ENCODE measurements at regions not wholly inside any gene's neighbourhood (a gene's known extent, or its start where the extent isn't known, plus 50 kb on each side); places are given as distances from the start of the nearest gene placed in this dataset.
A peak's percentile ranks its signal among the peaks of the same experiment; 100 is the strongest.

DNA sequence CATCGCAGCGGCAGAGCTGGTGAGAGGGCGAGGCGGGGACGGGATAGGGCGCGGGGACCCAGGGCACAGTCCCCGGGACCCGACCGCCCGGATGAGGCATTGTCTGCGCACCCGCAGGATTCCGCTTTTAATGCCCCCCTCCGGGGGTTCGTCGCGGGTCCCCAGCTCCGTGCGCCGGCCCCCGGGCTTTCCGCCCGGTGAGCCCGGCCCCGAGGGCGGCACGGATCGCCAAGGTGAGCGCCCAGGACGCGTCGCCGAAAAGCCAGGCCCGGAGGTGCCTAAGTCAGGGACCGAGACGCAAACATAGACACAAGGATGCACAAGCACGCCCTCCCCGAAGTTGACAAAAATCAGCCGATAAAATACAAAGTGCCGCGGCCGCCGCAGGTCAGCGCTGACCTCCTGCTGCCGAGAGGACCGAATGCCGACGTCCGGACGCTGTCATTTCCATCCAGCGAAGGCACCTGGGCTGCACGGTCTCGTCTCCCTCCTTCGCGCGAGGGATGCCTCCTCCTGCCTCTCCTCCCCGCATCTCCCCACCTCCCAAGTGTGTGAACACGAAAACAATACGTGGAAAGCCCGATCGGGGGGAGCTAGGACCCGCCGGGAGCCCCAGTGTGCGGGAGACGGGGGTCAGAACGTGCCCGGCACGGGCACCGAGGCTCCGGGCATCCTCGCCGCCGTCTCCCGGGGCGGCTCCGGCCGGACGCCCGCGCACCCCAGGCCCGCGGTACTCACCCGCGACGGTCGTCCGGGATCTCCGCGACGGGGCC lies 101.1 kb upstream of the SOD1 start:
- in situ Hi-C loops (cut with MboI; ENCODE audit: low sequenced_read_pairs): no loop called here
- Histone ChIP-seq H3K4me1 (peaks cover 3% of the 10 kb centered on the region; the same call in 1 of the 2 replicates), H3K9me3 (no peaks in the 10 kb centered on the region), H3K4me3 (no peak overlapping the region), H3K27me3 (ENCODE audit: low read depth) (no peaks in the 10 kb centered on the region), H3K36me3 (replicated peaks) (no peaks in the 10 kb centered on the region)
- no peak for DNase-seq (ENCODE audit: low spot score in 2 of 2)

DNA sequence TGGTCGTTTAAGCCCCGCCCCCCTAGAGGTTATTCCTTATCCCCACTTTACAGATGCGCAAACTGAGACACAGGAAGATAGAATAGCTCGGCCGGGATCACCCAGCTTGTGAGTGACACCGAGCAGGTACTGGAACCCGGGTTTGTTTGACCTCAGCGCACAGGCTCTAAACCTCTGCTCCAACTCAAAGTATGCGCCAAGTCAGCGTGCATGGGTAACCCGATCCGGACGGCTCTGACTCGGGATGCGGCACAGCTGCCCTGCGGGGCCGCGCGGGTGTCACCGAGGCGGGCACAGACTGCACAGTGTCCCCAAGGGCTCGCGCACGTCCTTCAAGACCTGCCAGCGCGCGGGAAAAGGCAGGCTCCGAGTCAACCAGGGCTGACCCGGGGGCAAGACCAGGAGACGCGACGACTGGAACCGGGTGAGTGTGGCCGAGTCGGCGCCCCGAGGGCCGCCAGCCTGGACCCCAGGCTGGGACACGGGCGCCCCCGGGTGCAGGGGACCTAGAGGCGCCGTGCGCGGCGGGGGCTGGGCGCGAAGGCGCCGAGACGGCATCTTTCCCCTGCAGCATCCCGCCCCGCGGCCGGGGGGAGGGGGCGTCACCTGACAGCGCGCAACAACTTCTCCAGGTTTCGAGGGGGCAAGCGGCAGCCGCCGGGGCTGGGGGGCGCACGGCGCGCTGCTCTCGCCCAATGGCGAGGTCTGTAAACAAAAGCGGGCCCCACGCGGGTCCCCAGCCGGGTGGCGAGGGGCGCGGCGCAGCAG lies 101.9 kb upstream of the SOD1 start:
- Histone ChIP-seq H3K4me3 (no peak overlapping the region), H3K36me3 (replicated peaks) (no peaks in the 10 kb centered on the region), H3K9me3 (no peaks in the 10 kb centered on the region), H3K4me1 (peaks cover 3% of the 10 kb centered on the region; the same call in 1 of the 2 replicates), H3K27me3 (ENCODE audit: low read depth) (no peaks in the 10 kb centered on the region)
- in situ Hi-C loops (cut with MboI; ENCODE audit: low sequenced_read_pairs): no loop called here
- no peak for DNase-seq (ENCODE audit: low spot score in 2 of 2)

DNA sequence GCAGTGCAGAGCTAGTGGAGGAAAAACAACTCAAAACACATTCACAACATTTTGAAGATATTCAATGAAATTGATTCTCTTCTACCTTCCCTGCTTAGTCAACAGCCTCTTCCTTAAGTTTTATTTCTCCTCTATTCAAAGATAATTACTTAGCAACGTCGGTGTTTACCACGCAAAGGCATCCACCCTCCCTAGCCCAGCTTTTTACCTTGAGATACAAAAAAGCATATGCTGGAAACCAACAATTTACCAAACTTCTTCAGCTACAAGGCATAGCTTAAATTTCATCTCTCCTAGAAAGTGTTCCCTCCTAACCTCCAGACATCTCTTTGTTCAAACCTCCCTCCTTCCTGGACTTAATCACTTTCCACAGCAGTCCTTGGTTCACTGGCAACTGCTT lies 102.8 kb upstream of the SOD1 start:
- H3K27me3 ChIP-seq (ENCODE audit: low read depth): no peaks in the 10 kb centered on the region
- H3K36me3 ChIP-seq (replicated peaks): no peaks in the 10 kb centered on the region
- peaks cover 3% of the 10 kb centered on the region; the same call in 1 of the 2 replicates for H3K4me1 ChIP-seq
- in situ Hi-C loops (cut with MboI; ENCODE audit: low sequenced_read_pairs): no loop called here
- no peak overlapping the region for H3K4me3 ChIP-seq
- no peak for DNase-seq (ENCODE audit: low spot score in 2 of 2)
- H3K9me3 ChIP-seq: no peaks in the 10 kb centered on the region

DNA sequence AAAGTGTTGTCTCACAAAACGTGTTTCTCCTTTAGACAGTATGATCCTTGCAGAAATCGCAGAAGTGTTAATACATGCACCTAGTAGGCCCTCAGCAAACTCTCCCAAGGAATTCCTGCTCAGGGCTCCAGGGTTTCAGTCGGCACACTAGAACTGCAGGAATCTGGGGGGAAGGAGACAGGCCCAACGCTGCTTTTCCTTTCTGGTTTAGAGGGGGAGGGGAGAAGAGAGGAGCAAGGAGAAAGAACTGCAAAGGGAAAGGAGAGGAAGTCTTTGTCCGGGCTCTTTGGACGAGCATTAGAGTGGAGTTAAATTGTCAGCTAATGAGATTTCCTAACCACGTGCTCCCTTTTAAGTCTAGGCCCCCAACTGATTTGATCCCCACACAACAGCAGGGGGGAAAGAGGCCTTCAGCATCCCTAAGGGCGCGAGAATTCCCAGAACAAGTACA lies 103.7 kb upstream of the SOD1 start:
- no peak overlapping the region for H3K4me3 ChIP-seq
- no peaks in the 10 kb centered on the region for H3K27me3 ChIP-seq (ENCODE audit: low read depth)
- H3K36me3 ChIP-seq (replicated peaks): no peaks in the 10 kb centered on the region
- in situ Hi-C loops (cut with MboI; ENCODE audit: low sequenced_read_pairs): no loop called here
- H3K9me3 ChIP-seq: no peaks in the 10 kb centered on the region
- peaks cover 3% of the 10 kb centered on the region; the same call in 1 of the 2 replicates for H3K4me1 ChIP-seq
- no peak for DNase-seq (ENCODE audit: low spot score in 2 of 2)

DNA sequence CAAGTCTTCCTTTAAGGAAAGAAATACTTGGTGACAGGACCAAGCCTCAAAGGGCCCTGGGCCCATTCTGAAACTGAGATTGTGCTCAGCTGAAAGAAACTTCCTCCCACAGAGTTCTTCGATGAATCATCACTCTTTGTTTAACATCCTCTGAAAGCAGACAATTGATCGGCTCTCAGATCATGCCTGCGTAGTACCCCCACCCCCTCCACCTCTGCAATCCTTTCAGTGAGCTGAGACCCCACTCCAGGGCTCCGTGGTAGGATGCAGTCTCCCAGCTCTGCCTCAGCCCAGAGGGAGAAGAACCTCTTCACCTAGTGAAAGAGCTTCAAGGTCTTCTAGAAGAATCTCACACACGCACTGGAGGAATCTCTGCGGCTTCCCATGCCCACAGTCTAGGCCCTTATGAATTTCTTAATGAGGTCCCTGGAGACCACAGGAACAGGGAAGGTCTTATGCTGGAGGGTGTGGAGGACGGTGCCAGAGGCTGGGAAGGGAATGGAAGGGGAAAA lies 104.9 kb upstream of the SOD1 start:
- Histone ChIP-seq H3K27me3 (ENCODE audit: low read depth) (no peaks in the 10 kb centered on the region), H3K9me3 (no peaks in the 10 kb centered on the region), H3K36me3 (replicated peaks) (no peaks in the 10 kb centered on the region), H3K4me1 (peaks cover 3% of the 10 kb centered on the region; the same call in 1 of the 2 replicates), H3K4me3 (no peak overlapping the region)
- peak; percentile 24 to 43 for DNase-seq (ENCODE audit: low spot score in 2 of 2)
- in situ Hi-C loops (cut with MboI; ENCODE audit: low sequenced_read_pairs): no loop called here

DNA sequence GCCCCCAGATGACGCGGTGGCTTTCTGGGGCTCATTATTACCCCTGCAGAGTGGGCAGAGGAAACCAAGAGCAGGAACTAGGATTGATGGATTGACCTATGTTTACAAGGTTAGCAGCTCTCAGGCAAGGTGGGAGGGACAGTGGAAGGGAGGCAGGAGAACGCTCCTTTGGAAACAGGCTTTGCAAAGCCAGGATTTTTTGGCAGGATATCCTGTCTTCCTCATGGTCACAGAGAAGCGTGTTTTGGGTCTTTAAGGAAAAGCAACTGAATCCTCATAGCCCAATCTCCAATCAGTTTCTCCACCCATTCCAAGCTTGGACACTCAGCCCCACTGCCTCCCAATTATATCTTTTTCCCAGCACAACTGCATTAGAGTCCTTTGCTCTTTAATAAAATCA lies 105.6 kb upstream of the SOD1 start:
- in situ Hi-C loops (cut with MboI; ENCODE audit: low sequenced_read_pairs): no loop called here
- Histone ChIP-seq H3K36me3 (replicated peaks) (no peaks in the 10 kb centered on the region), H3K4me3 (no peak overlapping the region), H3K27me3 (ENCODE audit: low read depth) (no peaks in the 10 kb centered on the region), H3K4me1 (peaks cover 3% of the 10 kb centered on the region; the same call in 1 of the 2 replicates), H3K9me3 (no peaks in the 10 kb centered on the region)
- no peak for DNase-seq (ENCODE audit: low spot score in 2 of 2)

DNA sequence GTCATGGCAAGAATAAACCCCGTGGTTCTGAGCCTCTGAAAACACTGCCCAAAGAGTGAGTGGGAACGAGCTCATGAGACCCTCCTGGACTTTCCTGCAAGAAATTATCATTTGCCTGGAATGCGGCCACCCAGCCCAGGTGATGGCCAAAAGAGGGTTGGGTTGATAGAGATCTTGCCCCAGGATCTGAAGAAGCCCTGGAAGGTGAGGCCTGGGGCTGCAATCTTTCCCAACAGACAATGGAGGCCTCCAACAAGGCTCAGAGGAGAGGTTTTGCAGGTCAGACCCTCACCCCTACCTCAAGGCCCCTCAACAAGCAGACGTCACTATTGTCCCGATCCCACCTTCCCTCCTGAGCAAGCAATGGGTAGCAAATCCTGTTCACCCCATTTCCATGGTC lies 106.0 kb upstream of the SOD1 start:
- in situ Hi-C loops (cut with MboI; ENCODE audit: low sequenced_read_pairs): no loop called here
- no peak for DNase-seq (ENCODE audit: low spot score in 2 of 2)
- Histone ChIP-seq H3K36me3 (replicated peaks) (no peaks in the 10 kb centered on the region), H3K27me3 (ENCODE audit: low read depth) (no peaks in the 10 kb centered on the region), H3K9me3 (no peaks in the 10 kb centered on the region), H3K4me3 (no peak overlapping the region), H3K4me1 (peaks cover 3% of the 10 kb centered on the region; the same call in 1 of the 2 replicates)

DNA sequence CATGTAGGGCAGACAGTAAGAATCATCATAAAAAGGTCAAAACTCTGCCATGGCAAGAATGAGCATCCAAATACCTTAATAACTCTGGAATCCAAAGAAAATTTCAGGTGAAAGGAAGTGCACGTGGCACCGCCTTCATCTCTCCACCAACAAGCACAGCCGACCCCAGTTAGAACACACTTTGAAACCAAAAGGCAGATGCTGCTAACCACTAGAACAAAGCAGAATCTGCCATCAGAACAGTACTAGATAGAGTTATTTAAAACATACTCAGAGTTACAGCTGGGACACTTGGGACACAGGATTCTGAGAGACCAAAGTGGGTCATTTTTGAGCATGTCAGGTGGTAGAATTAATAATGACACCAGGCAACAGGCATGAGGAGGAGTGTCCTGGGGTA lies 106.7 kb upstream of the SOD1 start:
- Histone ChIP-seq H3K9me3 (no peaks in the 10 kb centered on the region), H3K36me3 (replicated peaks) (no peaks in the 10 kb centered on the region), H3K4me3 (no peak overlapping the region), H3K4me1 (peaks cover 3% of the 10 kb centered on the region; the same call in 1 of the 2 replicates), H3K27me3 (ENCODE audit: low read depth) (no peaks in the 10 kb centered on the region)
- no peak for DNase-seq (ENCODE audit: low spot score in 2 of 2)
- in situ Hi-C loops (cut with MboI; ENCODE audit: low sequenced_read_pairs): no loop called here

DNA sequence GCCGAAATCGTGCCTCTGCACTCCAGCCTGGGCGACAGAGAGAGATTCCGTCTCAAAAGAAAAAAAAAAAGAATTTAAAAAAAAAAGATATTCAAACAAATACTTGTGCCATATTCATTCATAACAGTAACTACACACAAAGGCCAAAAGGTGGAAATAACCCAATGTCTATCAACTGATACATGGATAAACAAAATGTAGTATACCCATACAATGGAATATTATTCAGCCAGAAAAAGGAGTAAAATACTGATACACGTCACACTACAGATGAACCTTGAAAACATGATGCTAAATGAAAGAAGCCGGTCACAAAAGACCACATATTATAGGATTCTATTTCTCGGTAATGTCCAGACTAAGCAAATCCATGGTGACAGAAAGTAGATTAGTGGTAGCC lies 109.4 kb upstream of the SOD1 start:
- H3K36me3 ChIP-seq (replicated peaks): no peaks in the 10 kb centered on the region
- peaks cover 8% of the 10 kb centered on the region; the same call in 1 of the 2 replicates for H3K4me1 ChIP-seq
- H3K9me3 ChIP-seq: no peaks in the 10 kb centered on the region
- no peak overlapping the region for H3K4me3 ChIP-seq
- in situ Hi-C loops (cut with MboI; ENCODE audit: low sequenced_read_pairs): no loop called here
- no peak for DNase-seq (ENCODE audit: low spot score in 2 of 2)
- H3K27me3 ChIP-seq (ENCODE audit: low read depth): no peaks in the 10 kb centered on the region

DNA sequence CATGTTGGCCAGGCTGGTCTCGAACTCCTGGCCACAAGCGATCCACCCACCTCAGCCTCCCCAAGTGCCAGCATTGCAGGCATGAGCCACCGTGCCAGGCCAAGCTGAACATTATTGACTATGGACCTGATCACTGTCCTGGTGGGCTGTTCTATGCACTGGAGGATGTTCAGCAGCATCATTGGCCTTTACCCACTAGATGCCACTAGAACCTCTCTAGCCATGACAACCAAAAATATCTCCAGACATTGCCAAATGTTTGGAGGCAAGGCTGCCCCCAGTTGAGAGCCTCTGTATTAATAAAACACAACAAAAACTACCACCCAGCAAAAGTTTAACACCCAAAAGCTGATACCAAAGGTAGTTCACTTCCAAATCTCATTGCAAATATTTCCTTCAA lies 110.8 kb upstream of the SOD1 start:
- in situ Hi-C loops (cut with MboI; ENCODE audit: low sequenced_read_pairs): no loop called here
- no peaks in the 10 kb centered on the region for H3K36me3 ChIP-seq (replicated peaks)
- H3K4me1 ChIP-seq: peaks cover 4% of the 10 kb centered on the region; the same call in 1 of the 2 replicates
- H3K9me3 ChIP-seq: no peaks in the 10 kb centered on the region
- DNase-seq (ENCODE audit: low spot score in 2 of 2): no peak
- no peak overlapping the region for H3K4me3 ChIP-seq
- no peaks in the 10 kb centered on the region for H3K27me3 ChIP-seq (ENCODE audit: low read depth)

DNA sequence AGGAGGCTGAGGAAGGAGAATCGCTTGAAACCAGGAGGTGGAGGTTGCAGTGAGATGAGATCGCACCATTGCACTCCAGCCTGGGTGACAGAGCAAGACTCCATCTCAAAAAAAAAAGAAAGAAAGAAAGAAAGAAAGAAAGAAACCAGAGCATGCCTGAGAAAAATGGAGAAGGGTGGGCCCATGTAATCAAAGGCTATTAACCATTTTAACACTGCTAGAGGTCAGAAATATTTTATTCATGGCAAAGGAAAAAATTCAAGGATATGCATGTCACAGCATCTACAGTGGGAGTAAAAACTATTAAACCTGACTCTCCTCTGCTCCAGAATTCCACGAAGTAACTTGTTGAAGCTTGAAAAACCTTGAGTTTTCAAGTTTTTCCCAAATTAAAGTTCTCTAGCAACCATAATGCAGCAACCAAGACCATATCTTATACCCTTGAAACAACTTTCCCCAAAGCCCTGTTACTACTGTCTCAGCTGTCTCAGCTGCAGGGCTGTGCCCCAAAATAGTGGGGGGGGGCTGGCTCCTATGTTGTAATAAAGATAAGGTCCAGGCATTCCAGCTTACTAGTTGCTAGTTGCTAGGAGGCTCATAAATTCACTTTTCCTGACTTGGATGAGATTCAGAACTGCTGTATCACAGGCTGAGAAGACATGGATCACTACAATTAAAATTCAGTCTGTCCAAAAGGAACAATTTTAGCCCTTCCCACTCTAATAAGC lies 112.9 kb upstream of the SOD1 start:
- H3K36me3 ChIP-seq (replicated peaks): no peaks in the 10 kb centered on the region
- DNase-seq (ENCODE audit: low spot score in 2 of 2): no peak
- no peaks in the 10 kb centered on the region for H3K27me3 ChIP-seq (ENCODE audit: low read depth)
- H3K9me3 ChIP-seq: no peaks in the 10 kb centered on the region
- no peak overlapping the region for H3K4me3 ChIP-seq
- H3K4me1 ChIP-seq: peaks cover 4% of the 10 kb centered on the region; the same call in 1 of the 2 replicates
- in situ Hi-C loops (cut with MboI; ENCODE audit: low sequenced_read_pairs): no loop called here

DNA sequence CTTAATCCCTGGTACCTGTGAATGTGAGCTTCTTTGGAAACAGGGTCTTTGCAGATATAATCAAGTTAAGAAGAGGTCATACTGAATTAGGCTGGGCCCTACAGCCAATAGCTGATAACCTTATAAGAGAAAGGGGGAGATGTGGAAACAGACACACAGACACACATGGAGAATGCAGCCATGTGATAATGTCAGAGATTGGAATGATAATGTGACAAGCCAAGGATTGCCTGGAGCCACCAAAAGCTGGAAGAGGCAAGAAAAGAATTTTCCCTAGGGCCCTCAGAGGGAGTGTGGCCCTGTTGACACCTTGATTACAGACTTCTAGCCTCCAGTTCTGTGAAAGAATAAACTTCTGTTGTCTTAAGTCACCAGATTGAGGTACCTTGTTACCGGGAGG lies 114.5 kb upstream of the SOD1 start:
- Histone ChIP-seq H3K27me3 (ENCODE audit: low read depth) (no peaks in the 10 kb centered on the region), H3K9me3 (no peaks in the 10 kb centered on the region), H3K4me3 (no peak overlapping the region), H3K4me1 (peaks cover 4% of the 10 kb centered on the region; the same call in 1 of the 2 replicates), H3K36me3 (replicated peaks) (no peaks in the 10 kb centered on the region)
- in situ Hi-C loops (cut with MboI; ENCODE audit: low sequenced_read_pairs): no loop called here
- no peak for DNase-seq (ENCODE audit: low spot score in 2 of 2)

DNA sequence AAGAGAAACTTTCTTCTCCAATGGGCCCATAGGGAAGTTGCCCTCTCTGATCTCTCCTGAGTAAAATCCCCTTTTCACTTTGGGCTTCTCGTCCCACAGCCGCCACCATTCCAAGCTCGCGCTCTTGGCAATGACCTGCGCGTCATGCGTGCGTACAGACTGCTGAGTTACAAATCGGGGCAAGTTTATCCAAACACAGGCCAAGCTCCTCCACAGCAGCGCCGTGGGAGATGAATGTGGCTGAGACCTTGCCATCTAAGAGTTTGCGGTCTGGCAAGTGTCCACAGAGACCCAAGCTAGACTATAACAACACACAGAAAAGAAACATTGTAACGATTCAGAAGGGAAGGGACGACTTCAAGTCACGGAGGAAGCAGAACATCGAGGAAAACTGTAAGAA lies 116.3 kb upstream of the SOD1 start:
- no peak for DNase-seq (ENCODE audit: low spot score in 2 of 2)
- Histone ChIP-seq H3K27me3 (ENCODE audit: low read depth) (no peaks in the 10 kb centered on the region), H3K4me3 (no peak overlapping the region), H3K9me3 (no peaks in the 10 kb centered on the region), H3K36me3 (replicated peaks) (no peaks in the 10 kb centered on the region), H3K4me1 (peaks cover 4% of the 10 kb centered on the region; the same call in 1 of the 2 replicates)
- in situ Hi-C loops (cut with MboI; ENCODE audit: low sequenced_read_pairs): no loop called here
